ENCODE measurements at regions not wholly inside any gene's neighbourhood (a gene's known extent, or its start where the extent isn't known, plus 50 kb on each side); places are given as distances from the start of the nearest gene placed in this dataset.

DNA sequence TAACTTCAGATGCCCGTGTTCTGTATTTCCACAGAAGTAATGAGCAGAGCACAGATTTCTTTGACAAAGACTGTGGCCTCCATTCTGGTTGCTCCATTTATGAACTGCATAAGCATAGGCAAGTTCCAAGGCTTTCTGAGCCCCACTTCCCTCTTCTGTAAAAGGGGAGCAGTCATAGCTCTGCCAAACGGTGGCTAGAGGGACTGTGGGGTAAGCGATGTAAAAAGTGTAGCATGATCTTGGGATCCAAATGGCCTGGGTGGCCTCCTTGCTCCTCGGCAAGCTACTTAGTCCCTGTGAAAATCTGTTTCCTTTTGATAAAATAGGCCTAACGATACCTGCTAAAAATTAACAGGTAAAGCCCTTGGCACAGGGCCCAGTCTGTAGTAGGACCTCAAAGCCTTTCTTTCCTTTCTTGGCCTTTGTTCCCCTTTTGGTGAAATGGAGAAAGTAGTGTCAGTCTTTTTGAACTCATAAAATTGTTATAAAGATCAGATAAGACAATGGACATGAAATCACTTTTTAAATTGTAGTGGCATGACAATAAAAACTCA lies 646.6 kb downstream of the ACTL7B start:
- DNase-seq: no peak

DNA sequence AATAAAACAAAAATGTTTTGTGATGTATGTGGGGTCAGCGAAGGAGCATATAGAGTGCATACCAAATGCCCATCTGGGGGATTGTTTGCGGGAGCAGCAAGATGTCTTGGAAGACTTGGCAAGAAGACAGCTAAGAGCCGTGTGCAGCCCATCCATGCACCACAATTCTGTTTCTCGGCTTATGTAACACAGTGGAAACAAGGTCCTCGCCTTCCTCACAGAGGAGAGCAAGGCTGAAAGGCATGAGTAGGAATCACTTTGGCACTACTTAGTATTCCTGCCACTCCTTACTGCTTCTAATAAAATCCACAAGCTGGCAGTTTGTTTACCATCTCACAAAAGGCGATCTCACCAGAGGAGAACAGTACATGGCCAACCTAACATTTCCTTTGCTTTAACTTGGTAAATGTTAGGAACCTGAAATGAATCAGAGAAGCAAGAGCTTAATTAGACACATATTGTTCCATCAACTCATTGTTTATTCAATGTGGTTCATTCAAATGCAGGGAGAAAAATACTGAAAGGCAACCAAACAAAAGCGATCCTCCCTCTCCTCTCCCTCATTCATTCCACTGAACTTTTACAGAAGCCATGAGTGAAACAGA lies 648.1 kb downstream of the ACTL7B start:
- DNase-seq: no peak

DNA sequence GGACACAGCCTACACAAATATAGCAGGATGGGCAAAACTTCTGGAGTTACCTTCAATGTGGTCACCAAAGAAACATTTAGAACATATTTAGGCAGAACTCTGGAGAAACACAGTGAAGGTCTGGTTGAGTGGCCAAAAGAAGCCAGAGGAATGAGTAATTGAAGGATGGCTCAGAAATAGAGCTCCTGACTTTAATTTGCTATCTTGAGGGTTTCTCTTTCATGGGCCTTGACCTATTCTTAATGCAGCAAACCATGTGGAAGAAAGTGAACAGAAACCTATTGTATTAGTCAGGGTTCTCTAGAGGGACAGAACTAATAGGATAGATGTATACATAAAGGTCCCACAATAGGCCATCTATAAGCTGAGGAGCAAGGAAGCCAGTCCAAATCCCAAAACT lies 650.5 kb downstream of the ACTL7B start:
- DNase-seq: no peak

DNA sequence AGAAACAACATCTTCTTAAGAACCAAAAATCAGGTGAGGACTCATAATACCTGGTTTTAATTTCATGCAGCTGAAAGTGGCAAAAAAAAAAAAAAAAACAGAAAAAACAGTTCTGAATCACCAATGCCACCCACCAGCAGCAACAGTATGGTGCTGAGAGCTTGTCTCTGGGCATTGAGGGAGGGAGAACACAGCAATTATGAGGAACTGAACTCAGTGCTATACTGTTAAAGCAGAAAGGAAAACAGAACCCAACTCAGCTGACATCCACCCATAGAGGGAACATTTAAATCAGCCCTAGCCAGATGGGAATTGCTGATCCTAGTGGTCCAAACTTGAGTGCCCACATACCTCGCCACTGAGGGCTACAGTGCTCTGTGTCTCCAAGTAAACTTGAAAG lies 657.9 kb downstream of the ACTL7B start:
- DNase-seq: no peak

DNA sequence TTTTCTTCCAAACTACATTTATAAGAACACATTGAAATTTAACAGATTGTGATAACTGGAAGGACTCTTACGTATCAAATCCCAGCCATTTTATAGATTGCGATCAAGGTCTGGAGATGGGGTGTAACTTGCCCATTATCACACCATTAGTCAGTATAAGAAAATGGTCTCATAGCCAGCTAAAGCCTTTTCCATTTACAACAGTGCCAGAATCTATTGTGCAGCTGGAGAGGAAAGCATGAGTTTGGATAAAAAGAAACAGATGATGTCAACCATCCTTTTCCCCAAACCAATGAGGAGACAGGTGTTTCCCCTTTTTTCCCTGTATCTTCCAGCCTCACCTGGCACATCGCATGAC lies 658.8 kb downstream of the ACTL7B start:
- DNase-seq: no peak

DNA sequence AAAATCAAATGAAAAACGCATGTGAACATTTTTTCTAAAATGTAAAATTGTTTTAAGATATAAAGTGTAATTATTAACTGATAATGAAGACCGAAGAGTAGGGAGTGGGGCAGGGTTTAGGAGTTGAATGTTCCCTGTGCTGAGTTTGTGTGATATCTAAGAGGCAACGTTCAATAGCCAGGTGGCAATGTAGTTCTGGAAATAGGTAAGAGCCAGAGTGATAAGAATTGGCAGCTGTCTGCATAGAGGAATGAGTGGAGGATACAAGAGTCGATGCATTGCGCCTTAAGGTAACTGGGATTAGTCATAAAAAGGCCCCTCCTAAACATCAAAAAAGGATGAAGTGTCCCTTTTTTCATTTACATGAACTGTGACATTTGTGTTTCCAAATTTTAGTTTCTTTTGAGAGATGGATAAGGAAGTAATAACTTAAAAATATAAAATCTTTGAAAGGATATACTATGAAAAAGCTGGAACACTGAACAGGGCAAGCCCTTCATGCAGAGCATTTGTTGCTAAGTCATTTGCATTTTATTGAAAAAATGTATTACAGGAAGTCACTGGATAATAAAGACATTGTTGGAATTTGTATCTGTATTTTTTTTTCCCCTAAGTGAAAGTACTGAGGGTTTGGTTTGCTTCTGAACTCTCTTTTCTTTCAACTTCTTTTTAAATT lies 659.3 kb downstream of the ACTL7B start:
- DNase-seq: no peak

DNA sequence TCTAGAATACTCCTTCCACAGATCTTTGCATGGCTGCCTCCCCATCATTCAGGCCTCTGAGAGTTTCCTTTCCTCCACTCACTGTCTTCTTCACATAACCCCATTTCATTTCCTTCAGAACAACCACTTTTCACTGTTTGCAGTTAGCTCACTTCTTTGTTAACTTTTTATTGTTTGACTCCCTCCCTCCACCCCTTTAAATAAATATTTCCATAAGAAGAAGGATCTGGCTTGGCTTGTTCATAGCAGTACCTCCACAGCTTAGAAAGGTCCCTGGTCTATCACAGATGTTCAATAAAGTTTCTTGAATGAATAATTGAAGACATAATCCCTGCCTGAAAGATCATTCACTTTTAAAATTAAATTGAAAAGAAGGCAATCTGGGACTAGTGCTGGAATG lies 661.6 kb downstream of the ACTL7B start:
- DNase-seq: no peak

DNA sequence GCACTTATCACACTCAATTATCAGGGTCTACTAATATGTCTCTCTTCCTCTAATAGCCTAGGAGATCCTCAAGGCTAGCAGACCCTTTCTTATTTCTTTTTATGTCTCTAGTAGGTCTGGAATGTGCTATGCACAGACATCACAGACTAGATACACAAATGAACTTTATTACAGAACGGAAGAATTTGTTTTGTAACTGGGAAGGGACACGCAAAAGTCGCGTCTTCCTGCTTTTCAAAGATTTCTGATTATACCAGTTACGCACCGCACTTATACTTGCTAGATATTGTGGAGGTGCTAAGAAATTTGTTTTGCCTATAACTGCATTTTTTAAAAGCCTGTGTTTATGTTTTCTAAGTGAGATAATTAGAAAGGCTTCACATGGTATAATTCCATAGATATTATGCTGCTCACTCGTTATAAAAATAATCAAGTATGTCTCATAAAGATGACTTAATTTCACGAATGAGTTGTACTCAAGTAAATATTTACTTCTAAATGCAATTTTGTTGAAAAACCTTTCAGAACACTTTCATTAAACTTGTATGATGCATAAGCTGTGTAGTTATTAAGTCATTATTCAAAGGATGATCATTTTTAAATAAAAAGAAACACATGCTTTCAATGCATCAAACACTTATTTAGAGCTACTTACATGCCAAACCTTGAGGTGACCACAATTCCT lies 662.6 kb downstream of the ACTL7B start:
- DNase-seq: no peak

DNA sequence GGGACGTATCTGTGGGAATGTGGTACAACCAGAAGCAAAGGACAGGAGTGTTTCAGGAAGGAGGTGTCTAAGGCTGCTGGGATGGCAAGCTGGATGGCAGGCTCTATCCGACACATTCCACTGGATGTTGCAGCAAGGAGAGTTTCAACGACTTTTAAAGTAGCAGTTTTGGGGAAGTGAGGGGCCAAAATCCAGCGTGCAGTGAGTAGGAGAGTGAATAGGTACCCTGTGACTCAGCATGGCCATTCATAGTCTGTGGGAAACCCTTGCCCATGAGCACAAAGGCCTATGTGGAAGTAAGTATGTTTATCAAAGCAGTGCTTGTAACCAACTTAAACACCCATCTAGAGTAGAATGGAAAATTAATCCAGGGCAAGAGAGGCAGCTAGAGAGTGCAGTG lies 664.7 kb downstream of the ACTL7B start:
- peak in 1 of 2 donors; percentile 40 for DNase-seq

DNA sequence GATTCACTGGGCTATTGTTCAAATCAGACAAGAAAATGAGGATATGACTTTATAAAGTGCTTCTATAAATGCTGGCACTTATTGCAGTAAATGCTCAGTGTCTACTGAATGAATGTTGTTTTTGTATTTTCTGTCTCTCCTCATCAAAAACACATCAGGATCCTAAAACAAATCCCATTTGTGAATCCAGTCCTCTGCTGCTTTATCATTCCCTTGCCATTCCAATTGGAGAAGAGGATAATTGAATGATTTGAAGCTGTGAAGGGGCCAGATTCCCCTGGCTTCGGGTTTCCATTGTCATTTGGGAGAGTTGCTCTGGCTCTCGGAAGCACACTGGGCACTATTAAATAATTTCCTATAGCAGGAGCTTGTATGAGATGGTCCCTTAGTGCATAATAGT lies 666.8 kb downstream of the ACTL7B start:
- DNase-seq: no peak

DNA sequence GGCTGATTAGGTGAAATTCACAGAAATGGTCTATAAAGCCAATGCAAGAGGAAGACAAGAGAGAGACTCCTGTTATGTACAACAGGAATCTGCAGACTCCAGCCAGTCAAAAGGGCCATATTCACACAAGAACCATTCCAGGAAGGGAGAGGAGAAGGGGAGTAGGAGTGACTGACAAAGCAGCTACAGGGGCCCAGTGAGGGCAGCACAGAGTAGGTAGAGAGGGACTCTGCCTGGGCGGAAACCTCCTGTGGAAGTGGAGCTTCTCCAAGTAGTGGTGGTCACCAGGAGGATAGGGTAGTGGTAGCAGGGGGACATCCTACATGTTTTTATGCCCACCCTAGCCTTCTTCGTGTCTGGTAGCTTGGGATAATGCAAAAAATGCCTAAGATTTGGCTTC lies 667.3 kb downstream of the ACTL7B start:
- DNase-seq: no peak

DNA sequence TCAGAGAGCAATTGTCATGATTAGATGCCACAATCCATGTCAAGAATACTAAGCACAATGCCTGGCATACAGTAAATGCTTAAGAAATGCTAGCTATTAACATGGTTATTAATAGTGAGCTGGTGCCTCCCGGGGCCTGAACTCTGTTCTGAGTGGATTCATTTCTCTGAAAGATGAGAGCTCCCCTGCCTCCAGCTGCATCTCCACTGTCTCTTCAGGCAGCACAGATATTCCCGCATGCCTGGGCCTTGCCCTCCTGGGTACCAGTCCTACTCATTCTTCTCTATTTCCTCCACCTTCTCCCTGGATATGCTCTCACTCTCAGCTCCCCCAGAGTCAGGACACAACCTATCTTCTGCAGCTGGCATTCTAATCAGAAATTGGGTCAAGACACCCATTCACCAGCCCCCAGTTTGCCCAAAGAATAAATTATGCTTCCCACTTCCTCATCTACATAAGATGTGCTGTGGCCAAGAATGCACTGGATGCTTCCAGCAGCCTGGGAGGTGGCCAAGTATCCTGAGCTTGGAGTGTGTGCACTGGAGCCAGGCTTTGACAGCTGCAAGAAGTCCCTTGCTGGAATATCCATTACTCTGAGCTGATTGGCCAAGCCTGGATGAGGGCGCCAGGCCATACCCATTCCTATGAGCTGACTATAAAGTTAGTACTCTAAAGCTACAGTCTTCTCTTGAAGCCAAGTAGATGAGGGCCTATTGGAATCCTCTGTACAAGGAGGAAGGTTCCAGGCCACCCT lies 669.0 kb downstream of the ACTL7B start:
- DNase-seq: no peak

DNA sequence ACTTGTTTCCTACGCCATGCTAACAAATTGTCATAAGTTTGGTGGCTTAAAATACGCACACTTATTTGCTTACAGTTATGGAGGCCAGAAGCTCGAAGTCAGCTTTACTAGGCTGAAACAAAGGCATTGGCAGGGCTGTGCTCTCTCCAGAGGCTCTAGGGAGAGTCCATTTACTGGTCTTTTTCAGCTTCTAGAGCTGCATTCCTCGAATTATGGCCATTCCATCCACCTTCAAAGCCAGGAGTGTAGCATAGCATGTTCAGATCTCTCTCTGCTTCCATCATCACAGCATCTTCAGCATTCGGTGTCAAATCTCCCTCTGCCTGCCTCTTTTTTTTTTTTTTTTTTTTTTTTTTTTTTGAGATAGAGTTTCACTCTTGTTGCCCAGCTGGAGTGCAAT lies 670.2 kb downstream of the ACTL7B start:
- no peak for DNase-seq

DNA sequence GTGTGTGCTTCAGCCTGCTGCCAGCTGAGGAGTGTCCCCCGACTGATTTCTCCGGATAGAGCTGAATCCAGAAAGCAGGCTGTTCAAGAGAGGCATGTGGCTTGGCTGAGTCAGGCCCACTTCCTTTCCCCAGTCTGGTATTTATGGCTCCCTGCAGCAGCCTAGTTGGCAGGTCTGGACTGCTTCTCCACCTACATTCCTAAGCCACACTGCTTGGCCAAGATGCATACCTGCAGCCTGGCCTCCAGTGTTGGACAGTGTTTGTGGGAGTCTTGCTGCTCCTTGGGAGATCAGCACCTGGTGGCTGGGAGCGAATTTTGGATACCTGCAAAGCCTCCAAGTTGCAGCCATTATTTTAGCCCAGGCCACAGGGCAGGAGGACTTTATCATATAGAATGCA lies 670.8 kb downstream of the ACTL7B start:
- DNase-seq: no peak

DNA sequence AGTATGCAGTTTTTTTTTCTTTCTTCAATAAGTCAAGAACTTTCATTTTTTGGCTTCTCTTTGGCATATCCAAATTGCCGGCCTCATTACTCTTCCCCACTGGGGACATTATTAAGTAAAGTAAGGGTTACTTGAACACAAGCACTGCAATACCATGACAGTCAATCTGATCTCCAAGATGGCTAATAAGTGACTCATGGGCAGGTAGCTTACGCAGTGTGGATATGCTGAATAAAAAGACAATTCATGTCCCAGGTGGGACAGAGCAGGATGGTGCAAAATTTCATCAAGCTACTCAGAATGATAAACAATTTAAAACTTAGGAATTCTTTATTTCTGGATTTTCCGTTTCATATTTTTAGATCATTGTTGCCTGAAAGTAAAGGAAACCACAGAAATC lies 671.8 kb downstream of the ACTL7B start:
- DNase-seq: no peak

DNA sequence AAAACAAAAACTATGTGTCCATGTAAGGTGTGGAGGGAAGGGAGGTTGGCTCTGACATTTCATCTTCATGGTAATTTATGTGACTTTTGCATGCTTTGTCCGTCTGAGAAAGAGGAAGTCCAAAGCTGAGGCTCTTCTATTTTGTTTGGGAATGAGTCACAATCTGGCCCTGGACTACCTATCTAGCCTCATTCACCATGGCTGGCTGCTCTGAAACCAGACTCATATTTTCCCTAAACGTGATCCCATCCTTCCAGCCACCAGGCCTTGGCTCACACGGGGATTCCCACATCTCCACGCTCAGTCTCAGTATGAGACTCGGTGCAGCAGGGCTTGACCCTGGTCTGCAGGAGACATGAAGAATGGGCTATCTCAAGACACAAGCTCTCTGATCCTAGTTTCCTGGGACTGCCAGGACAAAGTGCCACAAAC lies 672.8 kb downstream of the ACTL7B start:
- DNase-seq: peak; percentile 1 to 3

DNA sequence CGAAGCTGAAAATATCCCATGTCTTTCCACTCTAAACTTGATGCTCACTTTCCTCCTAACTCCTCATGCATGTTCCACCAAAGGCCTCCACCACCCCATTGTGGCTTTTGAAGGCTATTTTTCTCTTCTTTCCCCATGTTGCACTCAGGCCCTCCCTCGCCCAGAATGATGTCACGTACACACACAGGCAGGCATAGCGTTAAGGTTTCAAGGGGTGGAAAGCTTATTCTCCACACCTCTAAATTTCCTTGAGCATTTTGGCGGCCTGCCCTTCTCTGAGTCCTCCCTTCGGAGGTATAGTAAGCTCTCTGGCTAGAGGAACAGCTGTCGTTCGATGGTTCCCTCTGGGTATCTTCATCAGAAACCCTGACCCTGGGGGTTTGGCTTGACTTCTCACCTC lies 673.5 kb downstream of the ACTL7B start:
- DNase-seq: no peak

DNA sequence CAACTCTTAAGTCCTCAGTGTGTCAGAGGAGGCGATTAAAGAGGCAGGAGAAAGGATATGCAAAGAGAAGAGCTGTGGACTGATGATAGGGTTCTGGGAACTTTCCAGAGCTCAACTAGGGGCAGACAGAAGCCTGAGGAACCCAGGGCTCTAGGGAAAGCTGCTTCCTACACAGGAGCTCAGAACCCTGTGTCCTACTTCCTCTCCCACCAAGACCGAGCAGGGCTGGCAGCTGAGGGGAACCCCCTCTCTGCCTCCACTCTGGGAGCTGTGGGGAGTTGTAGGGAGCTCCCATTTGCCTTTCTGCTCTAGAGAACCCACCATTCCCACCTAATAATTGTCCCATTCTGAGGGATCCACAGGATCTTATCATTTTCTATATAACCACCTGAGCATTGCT lies 674.3 kb downstream of the ACTL7B start:
- DNase-seq: no peak

DNA sequence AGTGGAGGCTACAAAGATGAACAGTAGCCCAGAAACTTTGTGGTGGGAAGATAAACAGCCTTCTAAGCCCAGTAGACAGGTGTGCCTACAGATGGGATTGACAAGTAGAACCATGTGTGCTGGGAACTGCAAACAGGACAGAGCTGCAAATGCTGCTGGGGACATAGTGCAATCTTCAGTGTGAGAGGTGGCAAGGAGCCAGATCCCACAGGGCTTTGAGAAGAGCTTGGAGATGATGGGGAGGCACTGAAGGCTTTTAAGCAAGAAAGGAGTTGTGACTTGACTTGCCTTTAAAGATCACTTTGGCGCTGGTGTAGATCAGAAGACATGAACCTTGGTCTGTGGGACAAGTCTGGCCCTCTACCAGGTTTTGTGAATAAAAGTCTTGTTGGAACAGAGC lies 675.2 kb downstream of the ACTL7B start:
- DNase-seq: no peak

DNA sequence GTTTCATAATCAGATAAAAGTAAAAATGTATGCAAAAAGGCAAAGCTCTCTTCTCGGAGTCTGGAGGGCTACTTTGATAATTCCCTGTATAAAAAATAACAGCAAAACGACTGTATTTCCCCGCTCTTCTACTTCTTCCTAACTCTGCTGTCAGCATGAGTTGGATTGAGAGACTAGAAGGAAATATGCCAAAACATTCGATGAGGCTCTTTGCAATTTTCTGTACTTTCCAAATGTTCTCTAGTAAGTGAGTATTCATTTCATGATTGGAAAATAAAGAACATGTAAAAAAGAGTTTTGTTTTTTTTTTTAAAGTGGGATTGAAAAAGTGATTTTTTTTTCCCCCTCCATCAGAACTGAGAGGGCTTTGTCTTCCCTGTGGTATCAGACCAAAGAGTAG lies 677.5 kb downstream of the ACTL7B start:
- DNase-seq: no peak

DNA sequence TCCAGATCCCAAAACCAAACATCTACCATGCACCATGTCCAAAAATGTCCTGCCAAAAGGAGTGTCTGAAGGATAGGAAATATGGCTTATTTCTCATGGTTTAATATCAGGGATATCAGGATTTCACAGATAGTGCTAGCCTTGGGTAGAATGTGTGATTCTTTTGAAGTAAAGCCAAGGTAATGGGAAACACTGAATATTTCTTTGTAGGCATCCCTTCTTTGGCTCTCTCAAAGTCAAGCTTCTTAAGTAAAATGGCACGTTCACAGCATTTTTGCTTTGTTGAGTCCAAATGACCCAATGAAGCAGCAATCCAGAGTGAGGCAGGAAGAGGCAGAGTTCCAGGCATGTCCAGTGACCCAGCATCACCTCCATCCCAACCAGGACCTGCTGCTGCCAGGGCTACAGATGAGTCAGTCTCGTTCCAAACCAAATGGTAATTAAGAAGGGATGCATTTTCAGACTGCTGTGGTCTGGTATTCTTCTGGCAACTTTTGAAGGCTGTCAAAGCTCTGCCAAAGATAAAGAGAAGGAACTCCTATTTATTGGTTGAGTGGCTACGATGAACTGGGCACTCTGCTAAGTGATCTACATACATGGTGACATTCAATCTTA lies 678.8 kb upstream of the KLF4 start:
- no peak for DNase-seq

DNA sequence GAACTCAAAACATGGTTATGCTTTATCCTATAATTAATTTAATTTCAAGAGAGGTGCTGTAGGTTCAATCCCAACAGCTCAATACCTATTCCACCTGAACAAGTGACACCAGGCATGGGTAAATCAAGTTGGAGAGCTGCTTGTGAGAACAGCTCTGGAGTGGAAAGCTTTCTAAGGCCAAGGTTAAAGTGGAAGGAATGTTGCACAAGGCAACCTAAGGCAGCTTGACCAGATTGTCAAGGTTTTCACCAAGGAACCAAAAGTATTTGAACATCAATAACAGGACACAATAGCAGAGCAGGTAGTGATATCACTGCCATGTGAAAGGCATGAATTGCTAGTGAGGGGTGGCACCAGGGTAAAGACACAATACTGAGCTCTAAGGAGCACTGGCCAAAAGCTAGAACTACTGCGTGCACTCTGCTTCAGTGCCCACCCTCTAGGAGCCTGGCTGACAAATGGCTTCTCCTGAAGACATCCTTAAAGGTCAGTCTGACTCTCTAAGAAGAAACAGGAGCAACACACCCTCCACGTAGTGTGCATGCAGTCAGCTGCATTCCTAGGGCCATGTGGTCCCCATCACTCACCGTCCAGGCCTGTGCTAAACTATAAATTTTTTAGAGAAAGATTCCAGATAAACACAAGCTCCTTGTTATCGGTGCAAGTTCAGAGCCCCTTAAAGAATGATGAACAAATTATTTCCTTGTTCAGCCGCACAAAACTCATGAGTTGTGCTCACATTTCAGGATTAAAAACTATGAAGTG lies 677.7 kb upstream of the KLF4 start:
- DNase-seq: no peak

All from CD4-positive, alpha-beta T cell treated with Interleukin-1 beta for 1 hour (primary cell).